H9 (cell line): ENCODE measurements at regions not wholly inside any gene's neighbourhood (a gene's known extent, or its start where the extent isn't known, plus 50 kb on each side); places are given as distances from the start of the nearest gene placed in this dataset.

Source experiments
- DNase-seq: peaks from one replicate; pipeline ENCODE4 v3.0.0-alpha.2; 2017
- H2AFZ ChIP-seq: one replicate; pipeline ENCODE4 v1.6.1; 2013; ENCODE audit warnings: mild to moderate bottlenecking, low read length, control low read depth, moderate library complexity
- H2AK5ac ChIP-seq: 2 replicates; pipeline ENCODE4 v1.6.1; 2013; ENCODE audit warnings: low read length, control low read depth, mixed read lengths; ENCODE audit not compliant: insufficient read length
- H2BK120ac ChIP-seq: one replicate; pipeline ENCODE4 v1.6.1; 2013; ENCODE audit warnings: low read depth, mild to moderate bottlenecking, low read length, control low read depth, inconsistent platforms; ENCODE audit not compliant: poor library complexity, severe bottlenecking
- H2BK12ac ChIP-seq: 2 replicates; pipeline ENCODE4 v1.6.1; 2013; ENCODE audit warnings: low read length, control low read depth, mixed read lengths, low read depth; ENCODE audit not compliant: insufficient read length
- H2BK15ac ChIP-seq: 2 replicates; pipeline ENCODE4 v1.6.1; 2013; ENCODE audit warnings: low read depth, low read length, control low read depth
- H2BK20ac ChIP-seq: one replicate; pipeline ENCODE4 v1.6.1; 2013; ENCODE audit warnings: low read depth, mild to moderate bottlenecking, low read length, control low read depth, inconsistent platforms; ENCODE audit not compliant: poor library complexity, severe bottlenecking
- H2BK5ac ChIP-seq: 2 replicates; pipeline ENCODE4 v1.6.1; 2013; ENCODE audit warnings: low read length, control low read depth, mixed read lengths; ENCODE audit not compliant: insufficient read length
- H3K14ac ChIP-seq: 2 replicates; pipeline ENCODE4 v1.6.1; 2013; ENCODE audit warnings: low read length, control low read depth; ENCODE audit not compliant: insufficient read depth
- H3K18ac ChIP-seq: 2 replicates; pipeline ENCODE4 v1.6.1; 2013; ENCODE audit warnings: low read depth, mild to moderate bottlenecking, mixed read lengths, low read length, control low read depth; ENCODE audit not compliant: insufficient read length
- H3K23ac ChIP-seq: 2 replicates; pipeline ENCODE4 v1.6.1; 2013; ENCODE audit warnings: low read length, control low read depth, mixed read lengths, low read depth; ENCODE audit not compliant: insufficient read length
- H3K23me2 ChIP-seq: 2 replicates; pipeline ENCODE4 v1.6.1; 2013; ENCODE audit warnings: low read depth, mild to moderate bottlenecking, mixed read lengths, low read length, control low read depth; ENCODE audit not compliant: insufficient read length, poor library complexity, severe bottlenecking
- H3K27ac ChIP-seq: 2 replicates; pipeline ENCODE4 v1.5.1; 2013; ENCODE audit warnings: low read length, control low read depth, mixed read lengths, low read depth; ENCODE audit not compliant: insufficient read length
- H3K27me3 ChIP-seq: 2 replicates; pipeline ENCODE4 v1.6.1; 2013; ENCODE audit warnings: low read length, control low read depth, inconsistent platforms; ENCODE audit not compliant: insufficient read depth
- H3K4ac ChIP-seq: 2 replicates; pipeline ENCODE4 v1.6.1; 2013; ENCODE audit warnings: low read depth, mild to moderate bottlenecking, control low read depth, inconsistent platforms, low read length, moderate library complexity
- H3K4me1 ChIP-seq: 2 replicates; pipeline ENCODE4 v1.6.1; 2013; ENCODE audit warnings: low read length, control low read depth, inconsistent platforms; ENCODE audit not compliant: insufficient read depth
- H3K4me2 ChIP-seq: 2 replicates; pipeline ENCODE4 v1.6.1; 2013; ENCODE audit warnings: low read length, control low read depth, mixed read lengths; ENCODE audit not compliant: insufficient read length, insufficient read depth
- H3K56ac ChIP-seq: 2 replicates; pipeline ENCODE4 v1.6.1; 2013; ENCODE audit warnings: low read depth, mild to moderate bottlenecking, mixed read lengths, low read length, control low read depth; ENCODE audit not compliant: insufficient read length
- H3K79me1 ChIP-seq: 2 replicates; pipeline ENCODE4 v1.6.1; 2013; ENCODE audit warnings: low read depth, mild to moderate bottlenecking, moderate library complexity, low read length, control low read depth, inconsistent platforms; ENCODE audit not compliant: insufficient read depth, poor library complexity, severe bottlenecking
- H3K79me2 ChIP-seq: 2 replicates; pipeline ENCODE4 v1.6.1; 2013; ENCODE audit warnings: low read length, control low read depth, inconsistent platforms; ENCODE audit not compliant: insufficient read depth
- H3K9ac ChIP-seq: 2 replicates; pipeline ENCODE4 v1.6.1; 2013; ENCODE audit warnings: low read length, control low read depth, mixed read lengths; ENCODE audit not compliant: insufficient read length; ENCODE audit errors: extremely low read depth
- H3K9me3 ChIP-seq: one replicate; pipeline ENCODE4 v1.6.1; 2013; ENCODE audit warnings: low read depth, low read length, inconsistent platforms; ENCODE audit not compliant: control insufficient read depth
- H3T11ph ChIP-seq: one replicate; pipeline ENCODE4 v1.6.1; 2013; ENCODE audit warnings: mild to moderate bottlenecking, low read length, control low read depth, inconsistent platforms
- H4K20me1 ChIP-seq: one replicate; pipeline ENCODE4 v1.6.1; 2013; ENCODE audit not compliant: control insufficient read depth, insufficient read length, insufficient read depth
- H4K5ac ChIP-seq: 2 replicates; pipeline ENCODE4 v1.6.1; 2013; ENCODE audit warnings: low read depth, mild to moderate bottlenecking, mixed read lengths, low read length, control low read depth; ENCODE audit not compliant: insufficient read length
- H4K8ac ChIP-seq: replicated peaks from 2 replicates; pipeline ENCODE4 v1.6.1; 2013; ENCODE audit warnings: low read length, control low read depth, mixed read lengths, low read depth; ENCODE audit not compliant: insufficient read length
- H4K91ac ChIP-seq: 2 replicates; pipeline ENCODE4 v1.6.1; 2013; ENCODE audit warnings: low read depth, mild to moderate bottlenecking, moderate library complexity, mixed read lengths, low read length, control low read depth; ENCODE audit not compliant: insufficient read length
- H3K27ac Mint-ChIP-seq, 3 experiments: 2 replicates in 2 of 3; 3 replicates in 1 of 3; pipeline ENCODE4 v1.8.0; 2020 to 2021; ENCODE audit warnings: mixed read lengths in 3 of 3, mild to moderate bottlenecking in 1 of 3, moderate library complexity in 1 of 3
- H3K27me3 Mint-ChIP-seq: 2 replicates; pipeline ENCODE4 v1.8.0; 2021; ENCODE audit warnings: low read depth, mild to moderate bottlenecking, moderate library complexity, mixed read lengths
- H3K36me3 Mint-ChIP-seq, 3 experiments: 2 replicates in 2 of 3; 3 replicates in 1 of 3; pipeline ENCODE4 v1.8.0; 2020 to 2021; ENCODE audit warnings: low read depth in 3 of 3, mixed read lengths in 3 of 3; ENCODE audit not compliant: insufficient read depth in 1 of 3
- H3K4me1 Mint-ChIP-seq, 2 experiments: 2 replicates each; pipeline ENCODE4 v1.8.0; 2020; ENCODE audit warnings: mixed read lengths in 2 of 2
- H3K4me3 Mint-ChIP-seq, 2 experiments: 2 replicates in 1 of 2; 3 replicates in 1 of 2; pipeline ENCODE4 v1.8.0; 2020 to 2021; ENCODE audit warnings: mild to moderate bottlenecking in 2 of 2, mixed read lengths in 2 of 2, moderate library complexity in 1 of 2
- H3K9me3 Mint-ChIP-seq, 2 experiments: 2 replicates in 1 of 2; 3 replicates in 1 of 2; pipeline ENCODE4 v1.8.0; 2020; ENCODE audit warnings: mild to moderate bottlenecking in 2 of 2, mixed read lengths in 2 of 2, moderate library complexity in 1 of 2
- WGBS: extraction: QIAGEN DNeasy Blood & Tissue Kit; methylation state at CpG from one replicate; pipeline ENCODE4 v1.1.7; 2013; ENCODE audit warnings: missing lambda C conversion rate, low lambda C conversion rate, mixed read lengths; ENCODE audit not compliant: insufficient read length; ENCODE audit errors: extremely low coverage; 5-methylcytosine and 5-hydroxymethylcytosine counted together
- TF ChIP-seq, protein P1 (sequence below): fragments of 200-600 bp; sonication (generic); conservative IDR thresholded peaks from 3 replicates; pipeline ENCODE4 v1.8.0; 2021; ENCODE audit warnings: antibody characterized with exemption, mild to moderate bottlenecking

DNA sequence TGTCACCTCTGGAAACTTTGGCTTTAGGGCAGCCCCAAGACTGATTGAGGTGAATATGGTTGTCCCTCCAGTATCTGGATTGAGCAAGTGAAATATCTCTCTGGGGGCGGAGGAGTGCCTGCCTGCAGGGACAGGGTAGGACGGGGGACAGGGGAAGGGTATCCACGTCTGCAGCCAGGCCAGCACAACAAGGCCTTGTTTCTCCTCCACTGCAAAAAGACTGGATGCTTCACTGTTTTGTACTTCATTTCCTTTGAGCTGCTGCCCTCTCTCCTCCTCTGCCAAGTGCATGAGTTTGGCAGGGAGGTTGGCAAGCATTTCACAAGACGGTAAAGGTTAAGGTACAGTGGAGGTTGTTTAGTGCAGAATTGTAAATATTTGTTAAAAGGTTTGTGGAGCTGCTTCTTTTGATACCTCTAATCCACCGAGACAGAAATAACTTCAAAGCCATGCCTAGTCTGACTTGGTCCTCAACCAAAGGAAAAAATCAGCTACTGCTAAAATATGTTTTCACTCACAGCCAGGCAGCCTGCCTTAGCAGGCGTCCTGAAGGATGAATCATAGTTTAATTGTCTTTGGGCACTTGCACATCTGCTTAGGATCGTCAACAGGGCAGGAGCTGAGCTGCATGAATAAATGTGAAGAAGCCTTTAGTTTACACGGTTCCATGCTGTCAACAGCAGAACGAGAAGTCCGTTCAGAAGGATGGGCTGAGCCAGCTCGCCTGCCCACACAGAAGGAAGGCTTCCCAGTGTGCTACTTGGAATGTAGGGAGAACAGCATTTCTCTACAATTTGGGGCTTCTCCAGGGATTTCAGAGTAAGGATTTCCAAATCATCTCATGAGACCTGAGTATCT, 269.7 kb downstream of the TTC6 start:
- H2AFZ ChIP-seq, result no peak overlapping the region
- H2BK12ac ChIP-seq, result no peak overlapping the region
- H3K27me3 ChIP-seq, result no peaks in the 10 kb centered on the region
- no peak overlapping the region for H2BK120ac ChIP-seq
- H3K27me3 Mint-ChIP-seq, result no peaks in the 10 kb centered on the region; the same call in none of the 2 replicates
- no peak overlapping the region for H4K8ac ChIP-seq
- H3K23ac ChIP-seq, result no peak overlapping the region
- no peaks in the 10 kb centered on the region for H3K9me3 Mint-ChIP-seq
- no peak overlapping the region for H3K4ac ChIP-seq
- H3K36me3 Mint-ChIP-seq, result no peaks in the 10 kb centered on the region
- H3T11ph ChIP-seq, result no peak overlapping the region
- 0 out of 7 replicates have a peak overlapping the region, but pooled peaks of 2 of the 3 experiments have one; percentile 4 to 59 for H3K27ac Mint-ChIP-seq
- H3K79me1 ChIP-seq, result no peaks in the 10 kb centered on the region
- no peak overlapping the region for H2BK5ac ChIP-seq
- no peak for DNase-seq
- no peak overlapping the region for H3K14ac ChIP-seq
- no peak overlapping the region for H2BK20ac ChIP-seq
- peaks cover 3% of the 10 kb centered on the region for H3K23me2 ChIP-seq
- no peaks in the 10 kb centered on the region for H4K20me1 ChIP-seq
- H4K5ac ChIP-seq, result no peak overlapping the region
- H3K4me2 ChIP-seq, result no peak overlapping the region
- peaks cover 11 to 12% of the 10 kb centered on the region in 2 experiments for H3K4me1 Mint-ChIP-seq
- WGBS, result no CpG with 5 or more reads among the region's 11 CpGs
- H2AK5ac ChIP-seq, result no peak overlapping the region
- H3K4me3 Mint-ChIP-seq, result no peak overlapping the region
- H3K79me2 ChIP-seq, result no peaks in the 10 kb centered on the region
- no peak overlapping the region for H3K56ac ChIP-seq
- no peak overlapping the region for H3K18ac ChIP-seq
- no peaks in the 10 kb centered on the region for H3K9me3 ChIP-seq
- TF ChIP-seq, protein P1, sequence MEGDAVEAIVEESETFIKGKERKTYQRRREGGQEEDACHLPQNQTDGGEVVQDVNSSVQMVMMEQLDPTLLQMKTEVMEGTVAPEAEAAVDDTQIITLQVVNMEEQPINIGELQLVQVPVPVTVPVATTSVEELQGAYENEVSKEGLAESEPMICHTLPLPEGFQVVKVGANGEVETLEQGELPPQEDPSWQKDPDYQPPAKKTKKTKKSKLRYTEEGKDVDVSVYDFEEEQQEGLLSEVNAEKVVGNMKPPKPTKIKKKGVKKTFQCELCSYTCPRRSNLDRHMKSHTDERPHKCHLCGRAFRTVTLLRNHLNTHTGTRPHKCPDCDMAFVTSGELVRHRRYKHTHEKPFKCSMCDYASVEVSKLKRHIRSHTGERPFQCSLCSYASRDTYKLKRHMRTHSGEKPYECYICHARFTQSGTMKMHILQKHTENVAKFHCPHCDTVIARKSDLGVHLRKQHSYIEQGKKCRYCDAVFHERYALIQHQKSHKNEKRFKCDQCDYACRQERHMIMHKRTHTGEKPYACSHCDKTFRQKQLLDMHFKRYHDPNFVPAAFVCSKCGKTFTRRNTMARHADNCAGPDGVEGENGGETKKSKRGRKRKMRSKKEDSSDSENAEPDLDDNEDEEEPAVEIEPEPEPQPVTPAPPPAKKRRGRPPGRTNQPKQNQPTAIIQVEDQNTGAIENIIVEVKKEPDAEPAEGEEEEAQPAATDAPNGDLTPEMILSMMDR, result no peak
- no peak overlapping the region for H4K91ac ChIP-seq
- no peak overlapping the region for H3K9ac ChIP-seq
- no peak overlapping the region for H2BK15ac ChIP-seq
- H3K4me1 ChIP-seq, result no peaks in the 10 kb centered on the region
- H3K27ac ChIP-seq, result no peak overlapping the region
